Activated naive CD4-positive, alpha-beta T cell treated with Interleukin-2 at 50 U/mL for 16 hours (primary cell): ENCODE measurements at regions not wholly inside any gene's neighbourhood (a gene's known extent, or its start where the extent isn't known, plus 50 kb on each side); places are given as distances from the start of the nearest gene placed in this dataset.

Source experiments
- DNase-seq: peaks from one replicate; pipeline ENCODE4 v3.0.0-alpha.2; 2020

DNA sequence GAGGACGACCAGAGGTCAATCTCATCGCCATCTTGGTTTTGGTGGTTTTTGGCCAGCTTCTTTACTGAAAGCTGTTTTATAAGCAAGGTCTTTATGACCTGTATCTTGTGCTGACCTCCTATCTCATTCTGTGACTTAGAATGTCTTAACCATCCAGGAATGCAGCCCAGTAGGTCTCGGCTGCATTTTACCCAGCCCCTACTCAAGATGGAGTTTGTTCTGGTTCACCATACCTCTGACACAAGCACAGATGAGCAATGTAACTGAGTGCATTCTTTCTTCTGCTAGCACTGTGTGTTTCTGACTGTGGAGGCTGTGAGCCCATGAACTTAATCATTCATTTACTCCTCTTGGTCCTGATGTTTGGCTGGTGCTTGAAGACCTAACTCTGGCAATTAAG is 794.5 kb upstream of the CELF2 start:
- DNase-seq, result no peak

DNA sequence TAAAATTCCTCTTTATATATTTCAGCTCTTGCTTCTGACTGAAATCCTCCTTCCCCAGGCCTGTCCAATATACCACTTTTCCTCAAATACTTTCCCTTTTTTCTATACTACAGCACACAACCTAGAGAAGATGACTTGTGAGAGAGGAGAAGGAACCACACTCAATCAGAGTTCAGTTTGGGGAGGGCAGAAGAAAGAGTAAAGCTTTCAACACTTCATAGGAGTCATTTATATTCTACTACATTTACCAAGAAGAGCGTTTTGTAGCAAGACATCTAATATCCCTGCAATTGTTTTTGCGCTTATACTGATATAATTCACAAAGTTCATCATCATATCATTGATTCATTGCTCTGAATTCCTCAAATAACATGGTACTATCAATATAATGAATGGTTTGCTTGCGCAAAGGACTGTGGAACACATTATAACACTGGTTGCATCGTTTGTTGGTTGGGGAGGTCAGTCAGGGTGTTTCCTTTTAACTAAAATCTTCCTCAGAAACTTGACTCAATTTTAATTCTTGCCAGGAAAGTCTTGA is 792.5 kb upstream of the CELF2 start:
- DNase-seq, result no peak

DNA sequence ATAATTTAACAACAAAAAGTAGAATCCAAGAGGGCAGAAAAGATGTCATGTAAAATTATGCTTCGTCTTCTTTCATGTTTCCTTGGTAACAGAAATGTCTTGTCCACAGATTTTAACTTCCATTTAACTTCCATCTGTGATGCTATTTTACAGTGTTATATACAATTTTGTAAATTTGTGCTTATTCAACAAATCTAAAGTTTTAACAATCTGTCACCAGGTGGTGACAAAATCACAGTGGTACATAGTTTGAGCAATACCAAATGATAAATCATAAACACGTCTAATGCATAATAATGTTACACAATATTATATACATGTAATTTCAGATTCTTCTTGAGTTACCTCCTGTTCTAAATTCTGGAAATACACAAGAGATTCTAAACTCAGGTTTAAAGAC is 784.4 kb upstream of the CELF2 start:
- no peak for DNase-seq

DNA sequence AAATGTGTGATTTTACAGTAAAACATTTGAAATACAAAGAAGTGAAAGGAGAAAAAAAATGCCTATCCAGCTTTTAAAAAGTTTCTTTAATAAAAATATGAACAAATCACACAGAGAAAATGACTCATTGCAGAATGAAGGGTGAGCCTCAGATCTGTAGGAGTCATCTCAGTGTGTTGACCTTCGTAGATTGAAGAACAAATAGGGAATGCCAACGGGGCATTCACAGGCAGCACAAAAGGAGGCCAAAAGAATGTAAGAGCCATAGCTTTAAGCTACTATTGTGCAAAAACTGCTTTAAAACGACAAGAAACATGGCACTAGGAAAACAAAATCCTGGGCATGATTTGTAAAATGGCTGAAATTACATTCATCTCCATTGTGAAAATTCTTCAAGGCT is 782.7 kb upstream of the CELF2 start:
- DNase-seq, result no peak

DNA sequence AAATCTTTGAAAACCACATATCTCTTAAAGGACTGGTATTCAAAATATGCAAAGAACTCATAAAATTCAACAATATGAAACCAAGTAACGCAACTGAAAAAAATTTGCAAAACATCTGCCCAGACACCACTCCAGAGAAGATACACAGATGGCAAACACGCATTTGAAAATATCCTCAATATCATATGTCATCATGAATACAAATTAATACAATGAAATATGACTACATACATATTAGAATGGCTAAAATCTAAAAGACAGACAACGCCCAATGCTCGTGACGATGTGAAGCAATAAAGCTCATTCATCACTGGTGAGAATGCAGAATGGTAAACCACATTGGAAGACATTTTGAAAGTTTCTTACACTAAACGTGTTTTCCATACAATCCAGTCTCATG is 770.1 kb upstream of the CELF2 start:
- no peak for DNase-seq

DNA sequence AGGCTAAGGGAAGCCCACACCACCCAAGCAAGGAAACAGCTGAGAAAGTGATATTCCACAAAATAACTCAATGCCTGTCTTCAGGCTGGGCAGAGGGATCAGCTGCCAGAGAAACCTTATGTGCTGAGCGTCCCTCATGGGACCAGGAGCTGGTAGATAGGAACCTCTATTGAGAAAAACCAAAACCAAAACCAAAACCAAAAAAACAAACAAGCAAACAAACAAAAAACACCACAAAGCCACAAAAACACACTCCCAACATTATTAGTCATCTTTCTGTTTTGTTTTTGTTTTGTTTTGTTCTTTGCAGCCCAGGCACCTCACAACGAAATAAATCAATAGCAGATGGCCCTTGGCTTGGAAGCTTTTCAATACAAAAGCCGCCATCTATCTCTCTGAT is 760.8 kb upstream of the CELF2 start:
- DNase-seq, result no peak

DNA sequence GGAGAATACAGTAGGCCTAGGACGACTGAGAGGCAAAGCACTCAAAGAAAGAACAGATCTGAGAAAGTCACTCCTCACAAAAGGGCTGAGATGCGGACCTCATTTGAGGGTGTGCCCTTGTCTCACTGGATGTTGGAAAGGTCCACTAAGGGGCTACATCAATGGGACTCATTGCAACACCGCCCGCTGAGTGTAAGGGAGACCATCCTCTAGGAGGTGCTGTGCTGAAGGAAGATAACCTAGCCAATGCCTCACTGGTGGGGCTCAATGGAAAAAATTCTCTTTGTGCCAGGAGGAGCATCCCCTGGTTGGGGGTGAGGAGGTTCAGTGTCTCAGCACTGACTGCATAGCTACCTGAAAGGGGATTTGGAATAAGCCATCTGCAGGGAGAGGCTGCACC is 758.7 kb upstream of the CELF2 start:
- no peak for DNase-seq

DNA sequence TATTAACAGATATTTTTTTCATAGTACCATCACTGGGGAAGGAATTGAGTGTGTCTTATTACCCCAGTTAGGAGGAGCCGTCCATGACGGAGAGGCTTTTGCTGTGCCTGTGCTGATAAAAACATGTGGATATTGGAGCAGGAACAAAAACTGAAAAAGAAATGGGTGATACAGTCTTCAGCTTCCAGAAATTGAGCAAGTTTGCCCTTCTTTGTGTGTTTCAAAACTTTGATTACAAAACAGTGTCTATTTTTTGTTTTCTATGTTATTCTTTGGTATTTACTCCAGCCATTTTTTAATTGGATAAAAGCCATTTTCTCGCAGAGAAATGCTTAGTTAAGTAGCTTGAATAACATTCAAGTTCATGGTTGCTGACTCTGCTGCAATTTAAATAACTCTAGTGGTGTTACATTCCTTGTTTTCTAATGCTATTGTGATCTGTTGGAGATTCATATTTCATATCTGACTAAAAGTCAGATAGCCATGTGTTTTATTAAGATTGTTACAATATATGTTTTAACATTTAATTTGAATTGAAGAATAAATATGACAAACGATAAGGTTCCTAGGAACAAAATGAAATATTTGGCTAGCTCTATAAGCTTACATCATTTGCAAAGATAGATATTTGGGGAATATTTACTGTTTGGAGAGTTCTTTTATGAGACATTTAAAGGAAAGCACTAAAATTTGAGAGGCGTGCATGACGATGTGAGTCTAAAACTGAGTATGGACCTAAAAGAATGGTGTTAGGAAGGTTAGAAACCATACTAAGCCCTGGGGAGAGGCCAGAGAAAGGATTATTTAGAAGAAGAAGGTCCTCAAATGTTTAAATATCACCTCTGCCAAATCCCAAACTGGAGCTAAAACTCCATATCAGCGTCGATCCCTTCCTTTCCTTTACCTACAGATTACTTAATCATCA is 747.3 kb upstream of the CELF2 start:
- DNase-seq, result no peak

DNA sequence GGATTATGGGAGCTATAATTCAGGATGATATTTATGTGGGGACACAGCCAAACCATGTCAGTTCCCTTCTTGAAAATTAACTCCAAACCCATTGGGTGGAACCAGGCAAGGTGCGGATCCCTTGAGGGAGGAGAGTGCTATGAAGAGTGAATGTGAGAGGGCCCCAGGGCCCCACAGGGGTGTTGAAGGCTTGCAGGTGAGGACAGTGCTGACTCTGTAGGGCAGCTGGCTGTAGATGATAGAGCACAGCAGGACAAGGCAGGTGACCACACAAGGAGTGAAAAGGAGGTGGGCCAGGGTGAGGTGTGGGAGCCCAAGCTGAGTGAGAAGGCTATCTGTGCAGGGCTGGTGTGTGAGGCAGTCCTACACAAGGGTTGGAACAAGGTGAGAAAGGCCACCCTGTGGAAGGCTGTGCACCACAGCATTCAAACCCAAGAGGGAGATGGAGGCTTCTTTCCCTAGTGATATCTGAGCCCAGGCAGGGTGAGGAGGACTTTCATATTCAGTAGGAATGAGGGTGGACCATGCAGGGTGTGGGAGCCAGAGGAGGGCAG is 746.0 kb upstream of the CELF2 start:
- no peak for DNase-seq

DNA sequence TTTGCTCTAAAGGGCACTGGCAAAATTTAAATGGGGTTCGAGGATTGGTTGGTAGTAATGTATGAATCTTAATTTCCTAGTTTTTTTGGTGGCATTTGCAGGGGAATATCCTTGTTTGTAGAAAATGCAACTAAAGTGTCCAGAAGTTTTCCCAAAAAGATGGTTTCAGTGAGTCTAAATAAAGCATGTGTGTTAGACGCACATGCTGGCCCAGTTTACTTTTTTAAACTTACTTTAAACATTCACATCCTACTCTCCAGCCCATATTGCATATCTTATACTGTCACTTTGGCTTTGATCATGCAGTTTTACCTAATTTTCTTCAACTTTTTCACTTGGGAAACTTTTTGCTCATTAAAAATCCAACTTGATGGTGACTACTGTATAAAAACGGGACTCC is 744.0 kb upstream of the CELF2 start:
- DNase-seq, result no peak

DNA sequence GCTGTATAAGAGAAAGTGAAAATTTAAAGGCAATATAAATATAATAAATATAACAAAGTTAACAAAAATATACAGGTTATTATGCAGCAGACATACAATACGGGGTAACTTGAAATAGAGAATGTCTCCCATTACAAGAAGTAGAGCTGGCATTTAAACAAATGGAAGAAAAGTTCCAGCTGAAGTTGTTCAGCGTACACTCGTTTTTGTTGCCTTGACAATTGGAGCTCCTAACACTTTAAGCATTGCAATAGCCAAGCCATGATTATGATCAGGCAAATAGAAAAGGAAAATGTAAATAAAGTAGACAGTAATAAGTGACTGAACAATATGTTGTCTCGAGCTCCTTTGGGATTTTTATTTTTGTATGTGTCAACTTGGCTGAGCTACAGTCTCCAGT is 737.8 kb upstream of the CELF2 start:
- DNase-seq, result no peak

DNA sequence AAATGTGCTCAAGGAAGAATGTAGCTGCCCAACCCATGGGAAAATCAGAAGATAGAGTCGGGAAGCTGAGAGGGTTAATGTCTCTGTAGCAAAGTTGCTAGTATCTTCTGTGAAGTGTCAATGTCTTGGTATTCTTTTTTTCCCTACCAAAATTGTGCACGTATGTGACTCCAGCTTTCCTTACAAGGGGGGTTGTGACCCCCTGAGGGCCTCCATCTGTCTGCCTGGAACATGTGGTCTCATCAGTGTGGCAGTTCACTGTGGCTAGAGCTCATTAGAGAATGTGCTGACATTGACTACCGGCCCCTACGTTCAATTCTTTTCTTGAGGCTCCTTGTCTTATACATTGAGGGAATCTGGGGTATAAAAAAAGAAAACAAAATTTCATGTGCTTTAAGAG is 725.2 kb upstream of the CELF2 start:
- no peak for DNase-seq

DNA sequence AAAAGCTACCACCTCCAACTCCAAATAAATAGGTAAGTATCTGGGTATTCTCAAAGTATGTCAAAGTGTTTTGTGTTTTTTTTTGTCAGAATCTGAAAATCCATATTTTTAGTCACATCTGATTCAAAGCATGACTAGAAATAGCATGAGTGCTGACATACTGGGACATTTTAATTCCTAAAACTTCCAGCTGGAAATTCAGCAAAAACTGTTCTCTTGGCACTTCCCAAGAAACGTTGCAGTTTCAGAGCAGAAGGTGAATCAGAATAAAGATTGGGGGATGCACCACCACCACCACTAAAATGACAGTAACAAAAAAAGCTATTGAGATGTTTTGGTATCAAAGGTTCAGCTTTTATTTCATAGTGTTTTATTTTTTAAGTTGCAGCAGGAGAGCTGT is 724.6 kb upstream of the CELF2 start:
- no peak for DNase-seq

DNA sequence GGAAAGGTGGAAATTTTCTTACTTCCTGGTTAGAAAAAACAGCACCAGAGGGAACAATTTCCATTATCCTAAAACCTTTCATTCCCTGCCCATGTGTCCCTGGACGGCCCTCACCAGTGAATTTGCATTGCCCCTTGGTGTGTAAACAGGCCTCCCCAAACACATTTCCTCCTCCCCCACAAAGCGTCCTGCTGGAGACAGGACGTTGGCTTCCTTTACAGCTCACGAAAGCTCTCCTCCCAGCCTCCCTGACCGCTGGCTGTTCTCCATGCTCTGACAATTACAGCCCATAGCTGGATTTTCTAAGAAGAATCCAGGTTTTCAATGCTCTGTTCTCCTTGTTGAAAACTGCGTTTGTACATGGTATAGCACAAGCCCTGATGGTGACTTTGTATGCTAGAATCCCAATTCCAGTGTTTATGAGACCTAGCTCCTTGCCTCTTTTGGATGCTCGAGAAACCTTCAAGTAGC is 724.2 kb upstream of the CELF2 start:
- DNase-seq, result no peak

DNA sequence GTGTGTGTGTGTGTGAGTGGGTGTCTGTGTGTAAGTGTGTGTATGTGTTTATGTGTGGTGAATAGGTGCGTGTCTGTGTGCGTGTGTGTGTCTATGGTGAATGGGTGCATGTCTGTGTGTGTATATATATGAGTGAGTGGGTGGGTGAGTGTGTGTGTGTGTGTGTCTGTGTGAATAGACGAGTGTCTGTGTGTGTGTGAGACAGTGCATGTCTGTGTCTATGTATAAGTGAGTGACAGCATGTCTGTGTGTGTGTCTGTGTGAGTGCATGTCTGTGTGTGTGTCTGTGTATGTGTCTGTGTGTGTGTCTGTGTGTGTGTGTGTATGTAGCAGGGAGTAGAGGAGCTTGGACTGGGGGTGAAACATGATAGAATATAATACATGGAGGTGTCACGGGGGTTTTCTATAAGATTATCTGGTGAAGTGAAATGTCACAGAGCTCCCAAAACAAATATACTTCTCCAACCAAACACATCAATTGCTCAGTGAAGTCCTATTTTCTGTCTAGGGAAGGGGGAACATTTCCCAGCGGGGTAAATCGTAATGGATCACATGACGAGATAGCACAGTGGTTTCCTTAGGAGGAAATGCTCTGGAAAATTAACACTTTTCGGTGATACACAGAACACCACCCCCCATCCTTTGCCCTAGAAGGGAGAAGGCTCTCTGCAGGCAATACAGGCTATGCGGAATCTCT is 723.3 kb upstream of the CELF2 start:
- DNase-seq, result no peak

DNA sequence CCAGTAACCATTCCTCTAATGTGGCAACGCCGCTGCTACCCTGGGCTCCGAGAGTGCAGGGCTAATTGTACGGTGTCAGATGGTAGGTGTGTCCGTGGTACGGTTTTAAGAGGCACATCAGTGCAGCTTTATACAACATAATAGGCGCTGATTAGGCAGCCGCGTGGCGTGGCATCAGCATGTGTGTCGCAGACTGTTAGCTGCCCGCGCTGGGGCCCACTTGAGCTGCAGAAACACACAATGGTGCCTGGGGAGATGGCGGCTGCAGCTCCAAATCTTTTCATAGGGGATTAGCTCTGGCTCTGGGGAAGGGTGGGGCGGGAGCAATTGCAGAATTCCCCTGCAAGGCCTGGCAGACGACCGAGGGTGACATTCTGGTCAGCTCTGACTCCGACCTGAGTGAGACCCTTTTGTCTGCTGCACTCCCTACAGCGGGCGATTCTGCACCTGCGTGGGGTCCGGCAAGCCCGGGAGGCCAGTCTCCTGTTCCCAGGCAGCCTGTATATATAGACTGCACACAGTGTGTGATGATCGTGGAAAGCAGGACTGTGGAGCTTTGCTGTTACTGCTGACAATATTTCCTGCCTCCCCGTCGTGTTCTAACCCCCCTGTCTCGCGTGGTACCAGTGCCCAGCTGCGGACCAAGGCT is 722.7 kb upstream of the CELF2 start:
- no peak for DNase-seq

DNA sequence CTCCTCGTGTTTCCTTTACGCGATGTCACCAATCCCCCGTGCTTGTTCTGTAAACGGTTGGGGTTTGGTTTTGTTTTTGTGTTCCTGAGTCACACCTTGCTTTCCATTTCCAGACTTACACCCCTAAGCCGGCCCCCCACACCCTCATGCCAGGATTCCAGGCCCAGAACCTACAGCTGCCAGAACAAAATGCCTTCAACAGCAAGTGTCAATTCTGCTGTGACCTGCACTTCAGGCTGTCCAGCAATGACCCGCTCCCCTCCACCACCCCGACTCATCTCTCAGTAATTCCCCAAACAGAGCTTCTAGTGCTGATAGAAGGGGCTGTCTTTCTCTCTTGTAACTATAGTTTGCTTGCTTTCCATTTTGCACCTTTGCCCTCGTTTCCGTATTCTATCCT is 722.1 kb upstream of the CELF2 start:
- DNase-seq, result no peak

DNA sequence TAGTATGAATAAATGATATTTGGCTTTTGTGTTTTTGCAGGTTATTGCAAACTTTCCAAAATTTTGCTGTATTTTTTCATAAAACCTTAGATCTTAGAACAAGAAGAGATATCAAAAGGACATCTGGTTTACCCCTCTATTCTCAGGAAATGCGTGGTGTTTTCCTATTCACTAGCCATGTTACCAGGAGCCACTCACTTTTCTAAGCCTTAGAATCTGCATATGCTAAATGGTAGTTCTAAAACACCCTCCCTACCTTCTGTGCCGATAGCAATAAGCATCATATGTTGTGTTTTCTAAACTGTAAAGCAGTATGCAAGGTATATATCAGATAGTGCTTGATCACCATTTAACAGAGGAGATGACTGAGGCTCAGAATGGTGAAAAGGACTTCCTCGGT is 715.0 kb upstream of the CELF2 start:
- no peak for DNase-seq

DNA sequence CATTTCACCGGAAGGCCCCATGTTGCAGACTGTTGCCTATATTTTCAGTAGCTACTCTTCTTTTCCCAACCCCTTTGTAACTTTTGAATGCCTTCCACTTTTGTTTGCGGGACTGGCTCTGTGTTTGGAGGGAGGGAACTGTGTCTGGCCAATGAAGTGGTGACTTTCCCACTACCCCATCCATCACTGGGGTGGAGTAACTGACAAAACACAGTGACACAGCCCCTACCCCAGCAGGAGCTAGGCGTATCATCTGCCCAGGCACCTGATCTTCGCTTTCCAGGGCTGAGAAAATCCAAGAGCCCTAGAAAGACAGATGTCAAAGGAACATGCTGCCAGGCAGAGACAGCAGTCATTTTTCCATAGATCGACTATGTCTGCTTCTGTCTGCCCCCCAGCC is 710.6 kb upstream of the CELF2 start:
- DNase-seq, result no peak

DNA sequence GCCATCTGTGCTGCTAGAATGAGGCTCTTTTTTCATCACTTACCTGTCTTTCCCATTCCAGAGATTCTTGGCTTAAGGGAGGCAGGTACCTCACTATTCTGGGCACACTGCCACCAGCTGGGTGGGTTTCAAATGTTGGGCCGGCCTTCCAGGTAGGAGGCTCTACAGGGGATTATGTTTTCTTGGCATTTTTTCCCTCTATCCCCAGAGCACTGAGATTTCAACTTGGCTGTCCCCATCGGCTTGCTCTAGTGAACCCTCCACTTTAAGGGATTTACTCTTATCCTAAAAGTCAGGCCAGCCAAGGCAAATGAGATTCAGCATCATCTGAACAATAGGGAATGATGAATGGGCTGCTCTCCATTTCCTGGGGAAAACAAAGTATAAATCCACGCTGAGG is 710.1 kb upstream of the CELF2 start:
- DNase-seq, result no peak

DNA sequence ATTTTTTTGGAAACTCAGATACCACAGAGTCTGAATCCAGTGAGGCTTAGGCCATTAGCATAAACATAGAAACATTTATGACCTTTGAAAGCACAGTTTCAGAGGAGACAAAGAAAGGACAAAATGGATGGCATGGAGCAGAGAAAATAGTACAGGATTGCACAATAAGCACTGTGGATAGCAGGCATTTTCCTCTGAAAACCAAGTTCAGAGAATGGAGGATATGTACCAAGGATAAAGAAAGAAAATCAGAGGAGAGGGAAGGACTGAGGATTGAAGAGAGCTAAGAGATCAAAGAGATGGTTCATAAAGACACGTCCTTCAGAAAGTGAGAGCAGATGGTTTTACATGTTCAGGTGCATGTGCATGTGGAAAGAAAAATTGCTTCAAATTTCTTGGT is 707.2 kb upstream of the CELF2 start:
- no peak for DNase-seq

DNA sequence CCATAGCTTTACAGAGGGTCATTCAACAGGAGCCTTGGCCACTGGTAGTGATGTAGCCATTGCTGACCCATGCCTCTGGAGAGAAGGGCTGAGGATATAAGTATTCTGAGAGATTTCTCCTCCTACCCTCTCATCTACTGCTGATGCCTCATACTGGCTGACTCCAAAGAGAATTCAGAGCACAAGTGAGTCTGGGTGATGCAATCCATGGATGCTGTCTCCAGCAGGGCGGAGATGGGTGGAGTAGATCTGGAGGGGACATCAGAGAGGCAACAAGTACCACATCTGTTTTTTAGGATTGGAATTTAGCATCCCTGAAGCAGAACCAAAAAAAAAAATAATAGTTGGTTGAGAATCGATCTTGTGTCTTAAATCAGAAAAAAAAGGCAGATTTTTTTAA is 705.7 kb upstream of the CELF2 start:
- no peak for DNase-seq

DNA sequence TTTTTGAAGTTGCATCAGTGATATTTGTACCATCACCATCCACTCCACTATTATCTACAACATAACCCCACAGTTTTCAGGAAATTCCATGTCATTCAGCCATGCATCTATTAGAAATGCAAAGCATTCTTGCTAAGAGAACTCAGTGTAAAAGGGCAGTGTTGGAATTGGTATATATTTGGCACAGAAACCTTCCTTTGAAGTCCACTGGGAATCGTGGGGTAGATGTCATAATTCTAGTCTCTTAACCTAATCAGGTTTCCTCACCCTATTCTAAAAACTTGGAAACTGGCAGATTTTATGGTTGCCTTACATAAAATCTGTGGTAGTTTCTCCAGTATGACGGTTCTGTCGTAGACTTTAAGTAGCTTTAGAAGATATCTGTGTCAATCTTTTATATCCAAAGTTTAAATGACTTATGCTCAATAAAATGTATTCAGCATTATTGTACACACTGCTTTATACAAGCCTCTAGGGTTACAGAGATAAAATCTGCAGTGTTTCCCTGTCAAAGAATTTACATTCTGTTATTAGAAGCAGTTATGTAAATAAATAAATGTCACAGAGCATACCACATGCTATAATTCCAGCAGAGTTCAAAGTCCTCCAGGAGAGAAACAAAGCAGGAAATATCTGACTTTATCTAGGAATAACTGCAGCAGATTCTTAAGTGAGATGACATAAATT is 704.4 kb upstream of the CELF2 start:
- DNase-seq, result no peak
